ENCODE measurements at regions not wholly inside any gene's neighbourhood (a gene's known extent, or its start where the extent isn't known, plus 50 kb on each side); places are given as distances from the start of the nearest gene placed in this dataset.

DNA sequence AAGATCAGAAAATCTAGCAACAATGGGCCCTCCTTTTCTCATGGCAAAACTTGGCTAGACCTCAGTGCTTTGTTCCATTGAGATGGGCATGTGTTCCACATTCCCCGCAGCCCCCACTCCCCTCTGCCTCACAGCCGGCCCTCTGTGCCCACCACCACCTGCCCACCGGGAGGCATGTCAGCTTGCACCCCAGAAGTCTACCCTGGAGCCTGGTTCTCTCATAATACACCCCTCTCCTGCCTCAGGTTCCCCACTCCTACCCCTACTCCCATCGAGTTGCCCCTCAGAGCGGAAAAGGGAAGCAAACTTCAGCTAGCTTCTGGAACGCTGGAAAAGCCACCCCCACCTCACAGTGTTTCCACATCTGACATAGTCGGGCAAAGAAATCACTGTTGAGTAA is 219.0 kb downstream of the ANAPC1 start:
- H3K4me3 Mint-ChIP-seq, result no peak overlapping the region
- TF ChIP-seq, protein P1, sequence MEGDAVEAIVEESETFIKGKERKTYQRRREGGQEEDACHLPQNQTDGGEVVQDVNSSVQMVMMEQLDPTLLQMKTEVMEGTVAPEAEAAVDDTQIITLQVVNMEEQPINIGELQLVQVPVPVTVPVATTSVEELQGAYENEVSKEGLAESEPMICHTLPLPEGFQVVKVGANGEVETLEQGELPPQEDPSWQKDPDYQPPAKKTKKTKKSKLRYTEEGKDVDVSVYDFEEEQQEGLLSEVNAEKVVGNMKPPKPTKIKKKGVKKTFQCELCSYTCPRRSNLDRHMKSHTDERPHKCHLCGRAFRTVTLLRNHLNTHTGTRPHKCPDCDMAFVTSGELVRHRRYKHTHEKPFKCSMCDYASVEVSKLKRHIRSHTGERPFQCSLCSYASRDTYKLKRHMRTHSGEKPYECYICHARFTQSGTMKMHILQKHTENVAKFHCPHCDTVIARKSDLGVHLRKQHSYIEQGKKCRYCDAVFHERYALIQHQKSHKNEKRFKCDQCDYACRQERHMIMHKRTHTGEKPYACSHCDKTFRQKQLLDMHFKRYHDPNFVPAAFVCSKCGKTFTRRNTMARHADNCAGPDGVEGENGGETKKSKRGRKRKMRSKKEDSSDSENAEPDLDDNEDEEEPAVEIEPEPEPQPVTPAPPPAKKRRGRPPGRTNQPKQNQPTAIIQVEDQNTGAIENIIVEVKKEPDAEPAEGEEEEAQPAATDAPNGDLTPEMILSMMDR (conservative IDR thresholded peaks at IDR 0.05), result no peak
- H3K9ac ChIP-seq (ENCODE audit: extremely low read depth, low read length, poor library complexity, severe bottlenecking), result no peak overlapping the region
- WGBS, 2 experiments (ENCODE audit: insufficient coverage in 1 of 2, insufficient read length in 1 of 2), result 83 to 100% methylated on average over 2 to 7 of the region's 7 CpGs
- peaks cover 10% of the 10 kb centered on the region for H3K27me3 ChIP-seq (ENCODE audit: control insufficient read depth, insufficient read depth, low read length, poor library complexity, severe bottlenecking)
- no peak overlapping the region for H3K27ac Mint-ChIP-seq
- H3K27ac ChIP-seq (ENCODE audit: low read depth, low read length), result no peak overlapping the region
- peaks cover 2% of the 10 kb centered on the region for H3K9me3 Mint-ChIP-seq
- H3K4me1 Mint-ChIP-seq, result peaks cover 18% of the 10 kb centered on the region
- peak; percentile 4 for DNase-seq
- H3K4me3 ChIP-seq (ENCODE audit: low read length), result no peak overlapping the region
- peaks cover 3% of the 10 kb centered on the region for H3K36me3 Mint-ChIP-seq (ENCODE audit: low read depth)
- no peaks in the 10 kb centered on the region for H3K36me3 ChIP-seq (ENCODE audit: control insufficient read depth, insufficient read depth, low read length)
- H3K27me3 Mint-ChIP-seq (ENCODE audit: insufficient read depth), result peaks cover 8% of the 10 kb centered on the region
- peaks cover 11% of the 10 kb centered on the region for H3K4me1 ChIP-seq (ENCODE audit: control insufficient read depth, insufficient read depth, low read length)
- H3K9me3 ChIP-seq (ENCODE audit: control insufficient read depth, low read length), result peaks cover 25% of the 10 kb centered on the region

DNA sequence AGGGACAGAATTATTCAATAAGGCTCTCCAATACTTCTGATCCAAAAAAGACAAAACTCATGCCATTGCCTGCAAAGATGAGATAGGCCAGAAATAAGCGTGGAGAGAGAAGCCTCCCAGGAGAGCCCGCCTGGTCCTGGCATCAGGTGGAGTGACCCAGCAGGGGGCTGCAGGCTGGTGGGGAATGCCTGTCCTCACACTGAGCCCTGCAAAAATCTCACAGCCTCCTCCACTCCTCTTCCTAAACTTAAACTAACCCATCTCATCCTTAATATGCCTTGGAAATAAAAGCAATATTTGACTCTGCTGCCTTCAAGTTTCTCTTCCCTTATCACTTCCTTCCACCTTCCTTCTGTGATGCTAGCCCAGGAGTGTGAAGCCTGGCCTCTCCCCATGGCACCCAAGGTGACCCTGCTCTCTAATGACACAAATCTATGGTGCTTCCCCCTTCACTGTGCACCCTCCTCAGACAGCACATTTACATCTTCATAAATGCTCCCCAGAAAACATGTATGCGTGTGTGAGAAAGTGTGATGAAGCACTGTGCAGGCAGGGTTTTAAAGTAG is 218.4 kb downstream of the ANAPC1 start:
- TF ChIP-seq, protein P1 (conservative IDR thresholded peaks at IDR 0.05), result no peak
- no peaks in the 10 kb centered on the region for H3K36me3 ChIP-seq (ENCODE audit: control insufficient read depth, insufficient read depth, low read length)
- no peak overlapping the region for H3K4me3 ChIP-seq (ENCODE audit: low read length)
- H3K9ac ChIP-seq (ENCODE audit: extremely low read depth, low read length, poor library complexity, severe bottlenecking), result no peak overlapping the region
- H3K4me1 ChIP-seq (ENCODE audit: control insufficient read depth, insufficient read depth, low read length), result peaks cover 11% of the 10 kb centered on the region
- H3K4me3 Mint-ChIP-seq, result no peak overlapping the region
- peaks cover 8% of the 10 kb centered on the region for H3K27me3 Mint-ChIP-seq (ENCODE audit: insufficient read depth)
- H3K27me3 ChIP-seq (ENCODE audit: control insufficient read depth, insufficient read depth, low read length, poor library complexity, severe bottlenecking), result peaks cover 10% of the 10 kb centered on the region
- WGBS, 2 experiments (ENCODE audit: insufficient coverage in 1 of 2, insufficient read length in 1 of 2), result 83 to 95% methylated on average over 1 to 3 of the region's 3 CpGs
- peaks cover 18% of the 10 kb centered on the region for H3K4me1 Mint-ChIP-seq
- peaks cover 25% of the 10 kb centered on the region for H3K9me3 ChIP-seq (ENCODE audit: control insufficient read depth, low read length)
- peak; percentile 20 for DNase-seq
- H3K27ac ChIP-seq (ENCODE audit: low read depth, low read length), result no peak overlapping the region
- peaks cover 7% of the 10 kb centered on the region for H3K9me3 Mint-ChIP-seq
- H3K27ac Mint-ChIP-seq, result no peak overlapping the region
- H3K36me3 Mint-ChIP-seq (ENCODE audit: low read depth), result peaks cover 3% of the 10 kb centered on the region

DNA sequence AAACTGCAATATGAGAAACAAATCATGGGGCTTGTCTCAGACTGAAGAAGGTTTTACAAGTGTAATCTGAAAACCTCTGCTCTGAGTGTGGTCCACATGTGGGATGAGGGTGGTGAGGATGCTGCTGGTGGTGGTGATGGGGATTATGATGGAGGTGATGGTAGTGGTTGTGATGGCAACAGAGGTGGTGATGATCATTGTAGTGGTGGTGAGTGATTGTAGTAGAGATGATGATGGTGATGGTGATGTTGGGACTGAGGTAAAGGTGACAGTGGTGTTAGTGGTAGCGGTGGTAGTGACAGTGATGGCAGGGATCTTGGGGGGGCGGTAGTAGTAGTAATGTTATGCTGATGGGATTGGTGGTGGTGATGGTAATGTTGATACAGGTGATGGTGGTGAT is 217.8 kb downstream of the ANAPC1 start:
- H3K36me3 ChIP-seq (ENCODE audit: control insufficient read depth, insufficient read depth, low read length), result no peaks in the 10 kb centered on the region
- DNase-seq, result peak; percentile 10
- H3K4me3 ChIP-seq (ENCODE audit: low read length), result no peak overlapping the region
- peaks cover 10% of the 10 kb centered on the region for H3K27me3 ChIP-seq (ENCODE audit: control insufficient read depth, insufficient read depth, low read length, poor library complexity, severe bottlenecking)
- peaks cover 18% of the 10 kb centered on the region for H3K4me1 Mint-ChIP-seq
- peaks cover 4% of the 10 kb centered on the region for H3K27me3 Mint-ChIP-seq (ENCODE audit: insufficient read depth)
- H3K9ac ChIP-seq (ENCODE audit: extremely low read depth, low read length, poor library complexity, severe bottlenecking), result no peak overlapping the region
- no peak overlapping the region for H3K27ac Mint-ChIP-seq
- H3K36me3 Mint-ChIP-seq (ENCODE audit: low read depth), result peaks cover 3% of the 10 kb centered on the region
- no peak overlapping the region for H3K4me3 Mint-ChIP-seq
- peaks cover 11% of the 10 kb centered on the region for H3K9me3 Mint-ChIP-seq
- peaks cover 25% of the 10 kb centered on the region for H3K9me3 ChIP-seq (ENCODE audit: control insufficient read depth, low read length)
- no peak overlapping the region for H3K27ac ChIP-seq (ENCODE audit: low read depth, low read length)
- H3K4me1 ChIP-seq (ENCODE audit: control insufficient read depth, insufficient read depth, low read length), result peaks cover 11% of the 10 kb centered on the region
- TF ChIP-seq, protein P1 (conservative IDR thresholded peaks at IDR 0.05), result no peak
- WGBS, 2 experiments (ENCODE audit: insufficient coverage in 1 of 2, insufficient read length in 1 of 2), result 99 to 100% methylated on average over 2 of the region's 2 CpGs
